Left lobe of liver (tissue), 2 donors: ENCODE measurements at regions not wholly inside any gene's neighbourhood (a gene's known extent, or its start where the extent isn't known, plus 50 kb on each side); places are given as distances from the start of the nearest gene placed in this dataset.
A peak's percentile ranks its signal among the peaks of the same experiment; 100 is the strongest.

Experiments
- ATAC-seq: fragments of 200-7000 bp; cut with Tn5 transposase; one replicate; pipeline ENCODE4 v1.9.1; 2020; ENCODE audit warnings: mild to moderate bottlenecking, moderate library complexity
- DNase-seq: peaks from one replicate; pipeline ENCODE4 v3.0.0-alpha.2; 2020; ENCODE audit warnings: low spot score
- donor health status: DM: no; HTN: no; CAD: no; lungs with moderate emphysema.
- donor health status: DM: no; HTN: yes; CAD: no.

GRCh38 chr3:69445498-69445897 lies 59.6 kb upstream of the FRMD4B start:
- ATAC-seq (no peak), DNase-seq (no peak)

GRCh38 chr3:69445024-69445423 lies 59.1 kb upstream of the FRMD4B start:
- ATAC-seq: no peak

GRCh38 chr3:69443457-69443920 lies 57.6 kb upstream of the FRMD4B start:
- no peak for ATAC-seq
- DNase-seq: no peak

More at GRCh38 chr3:69445024-69445423, 59.1 kb upstream of the FRMD4B start:
- no peak for DNase-seq

- ATAC-seq (no peak), DNase-seq (no peak)
Measured at GRCh38 chr3:69442771-69443311, 57.0 kb upstream of the FRMD4B start.

- ATAC-seq (no peak), DNase-seq (no peak)
Measured at GRCh38 chr3:69441732-69442131, 55.8 kb upstream of the FRMD4B start.

GRCh38 chr3:69441040-69441439 lies 55.2 kb upstream of the FRMD4B start:
- ATAC-seq (no peak), DNase-seq (no peak)

GRCh38 chr3:69439643-69440270 lies 53.9 kb upstream of the FRMD4B start:
- DNase-seq: no peak
- ATAC-seq: peak; percentile 83

- DNase-seq (no peak), ATAC-seq (no peak)
Measured at GRCh38 chr3:69438476-69438875, 52.6 kb upstream of the FRMD4B start.

- DNase-seq (no peak), ATAC-seq (no peak)
Measured at GRCh38 chr3:69435274-69436265, 49.7 kb upstream of the FRMD4B start.
